GM19324 (cell line): ENCODE measurements at regions not wholly inside any gene's neighbourhood (a gene's known extent, or its start where the extent isn't known, plus 50 kb on each side); places are given as distances from the start of the nearest gene placed in this dataset.

ENCODE experiments used
- ATAC-seq: cut with Tn5 transposase; IDR thresholded peaks from one replicate; pipeline ENCODE4 v1.9.1; 2021; ENCODE audit warnings: mild to moderate bottlenecking, moderate library complexity; ENCODE audit not compliant: unreplicated experiment, low FRiP score

- no peak for ATAC-seq
These were observed 415.9 kb downstream of the GPAM start for GRCh38 chr10:111767661-111768060.

- no peak for ATAC-seq
These were observed 409.6 kb downstream of the GPAM start for GRCh38 chr10:111773950-111774349.

GRCh38 chr10:111774486-111774885 lies 409.1 kb downstream of the GPAM start:
- no peak for ATAC-seq

- ATAC-seq = no peak
These were observed 399.1 kb downstream of the GPAM start for GRCh38 chr10:111784436-111784835.

GRCh38 chr10:111784946-111785465 lies 398.6 kb downstream of the GPAM start:
- no peak for ATAC-seq

GRCh38 chr10:111785921-111786320 lies 397.6 kb downstream of the GPAM start:
- ATAC-seq = no peak

DNA sequence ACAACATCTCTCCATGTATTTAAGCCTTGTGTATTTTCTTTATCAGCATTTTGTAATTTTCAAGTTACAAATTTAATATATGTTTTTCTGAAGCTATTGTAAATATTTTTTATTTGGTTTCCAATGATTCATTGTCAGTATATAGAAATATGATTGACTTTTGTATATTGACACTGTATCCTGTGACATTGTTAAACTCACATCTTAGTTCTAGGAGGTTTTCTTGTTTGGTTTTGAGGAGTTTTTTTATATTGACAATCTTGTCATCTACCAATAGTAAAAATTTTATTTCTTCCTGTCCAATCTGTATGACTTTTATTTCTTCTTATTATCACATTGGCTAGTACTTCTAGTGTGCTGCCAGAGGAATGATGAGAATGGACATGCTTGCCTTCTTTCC lies 393.7 kb downstream of the GPAM start:
- ATAC-seq = no peak

DNA sequence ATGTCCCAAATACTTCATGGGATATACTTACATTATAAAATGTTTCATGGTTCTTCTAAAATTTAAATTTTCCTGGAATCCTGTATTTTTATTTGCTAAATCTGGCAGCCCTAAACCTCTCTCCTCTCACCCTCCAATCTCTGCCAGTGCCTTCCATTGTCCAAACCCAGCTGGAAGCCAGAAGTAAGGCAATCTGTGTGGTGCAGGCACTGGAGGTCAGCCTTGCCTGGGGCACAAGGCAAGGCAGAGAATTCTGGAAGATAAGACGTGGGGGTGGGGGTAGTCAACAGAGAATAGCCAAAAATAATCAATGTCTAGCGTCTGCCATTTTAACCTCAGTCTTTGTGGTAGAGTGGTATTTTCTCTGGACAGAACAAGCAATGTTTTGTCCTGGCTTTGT lies 381.7 kb downstream of the GPAM start:
- no peak for ATAC-seq

- ATAC-seq = no peak
These were observed 378.8 kb downstream of the GPAM start for GRCh38 chr10:111804781-111805180.

- ATAC-seq = no peak
These were observed 372.0 kb downstream of the GPAM start for GRCh38 chr10:111811517-111811916.

GRCh38 chr10:111820471-111820870 lies 363.1 kb downstream of the GPAM start:
- no peak for ATAC-seq

DNA sequence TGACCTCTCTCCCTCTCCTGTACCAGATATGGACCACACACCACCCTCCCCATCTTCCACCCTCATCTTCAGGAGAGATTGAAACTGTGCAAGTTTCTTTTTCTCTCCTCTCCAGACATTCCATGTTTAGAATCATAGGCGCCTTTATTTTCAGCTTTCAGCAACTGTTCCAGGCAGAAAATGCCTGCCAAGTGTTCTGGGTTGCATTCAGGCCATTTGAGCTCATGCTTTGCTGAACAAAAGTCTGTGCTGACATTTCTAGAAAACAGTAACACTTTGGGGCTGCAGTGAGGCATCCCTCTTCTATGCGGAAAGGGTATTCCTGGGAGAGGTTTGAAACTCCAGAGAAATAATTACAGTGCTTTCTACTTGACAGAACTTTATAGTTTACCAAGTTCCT lies 361.7 kb downstream of the GPAM start:
- ATAC-seq = no peak

DNA sequence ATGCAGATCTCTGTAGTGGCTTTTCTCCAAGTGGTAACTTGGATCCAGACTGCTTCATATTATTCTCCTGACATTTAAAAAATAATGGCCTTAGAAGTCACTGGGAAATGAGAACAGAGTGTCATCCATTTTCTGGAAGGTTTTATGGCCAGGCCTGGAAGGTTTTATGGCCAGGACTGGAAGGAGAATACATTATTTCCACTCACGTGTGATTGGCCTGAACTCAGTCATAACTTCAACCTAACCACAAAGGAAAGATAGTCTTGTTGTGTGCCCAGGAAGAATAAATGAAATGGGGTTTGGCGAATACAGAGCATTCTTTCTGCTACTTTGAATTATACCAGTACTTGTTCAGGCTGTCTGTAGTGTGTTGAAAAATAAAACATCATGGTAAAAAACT lies 360.9 kb downstream of the GPAM start:
- no peak for ATAC-seq

- no peak for ATAC-seq
These were observed 359.4 kb downstream of the GPAM start for GRCh38 chr10:111824128-111824527.

- no peak for ATAC-seq
These were observed 353.2 kb downstream of the GPAM start for GRCh38 chr10:111830359-111830758.

GRCh38 chr10:111831058-111831457 lies 352.5 kb downstream of the GPAM start:
- no peak for ATAC-seq

GRCh38 chr10:111833251-111833650 lies 350.3 kb downstream of the GPAM start:
- no peak for ATAC-seq

GRCh38 chr10:111835574-111835973 lies 348.0 kb downstream of the GPAM start:
- no peak for ATAC-seq

- no peak for ATAC-seq
These were observed 347.5 kb downstream of the GPAM start for GRCh38 chr10:111836064-111836463.

GRCh38 chr10:111836571-111836970 lies 347.0 kb downstream of the GPAM start:
- ATAC-seq = no peak

DNA sequence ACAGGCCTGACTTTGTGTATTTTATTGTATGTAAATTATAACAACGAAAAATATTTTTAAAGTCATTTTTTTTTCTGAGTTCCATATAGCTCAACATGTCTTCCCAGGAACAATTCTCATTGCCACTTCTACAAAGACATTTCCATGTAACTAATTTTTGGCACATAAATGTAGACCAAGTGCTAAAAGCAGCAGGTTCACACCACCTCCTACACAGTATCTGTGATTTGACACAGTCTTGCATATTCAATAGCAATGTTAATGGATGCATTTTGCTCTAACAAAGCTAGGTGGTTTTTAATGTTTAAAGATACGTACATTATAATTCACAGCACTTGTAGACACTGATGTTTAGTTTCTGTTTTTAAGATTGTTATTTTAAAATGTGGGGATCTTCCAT lies 346.5 kb downstream of the GPAM start:
- no peak for ATAC-seq

GRCh38 chr10:111837985-111838384 lies 345.6 kb downstream of the GPAM start:
- no peak for ATAC-seq

- no peak for ATAC-seq
These were observed 343.0 kb downstream of the GPAM start for GRCh38 chr10:111840546-111840945.
